Germinal center (tissue), 1 donor: ENCODE measurements at regions not wholly inside any gene's neighbourhood (a gene's known extent, or its start where the extent isn't known, plus 50 kb on each side); places are given as distances from the start of the nearest gene placed in this dataset.

Source experiments
- DNase-seq: peaks from one replicate; pipeline ENCODE4 v3.0.0; 2012; ENCODE audit warnings: mixed read lengths, low spot score

- no peak for DNase-seq
Measured at GRCh38 chr2:226383461-226383860, 416.2 kb downstream of the IRS1 start.

- DNase-seq, result no peak
Measured at GRCh38 chr2:226380679-226381078, 418.9 kb downstream of the IRS1 start.

- DNase-seq, result no peak
Measured at GRCh38 chr2:226378753-226379705, 420.6 kb downstream of the IRS1 start.

GRCh38 chr2:226376516-226377180 is 423.0 kb downstream of the IRS1 start:
- no peak for DNase-seq

GRCh38 chr2:226366920-226367319 is 432.7 kb downstream of the IRS1 start:
- DNase-seq, result no peak

GRCh38 chr2:226364217-226364616 is 435.4 kb downstream of the IRS1 start:
- no peak for DNase-seq

GRCh38 chr2:226362980-226363379 is 436.6 kb downstream of the IRS1 start:
- no peak for DNase-seq

- DNase-seq, result no peak
Measured at GRCh38 chr2:226360658-226361057, 439.0 kb downstream of the IRS1 start.

- no peak for DNase-seq
Measured at GRCh38 chr2:226358688-226359087, 440.9 kb downstream of the IRS1 start.

- no peak for DNase-seq
Measured at GRCh38 chr2:226357816-226358215, 441.8 kb downstream of the IRS1 start.

- DNase-seq, result no peak
Measured at GRCh38 chr2:226355600-226355999, 444.0 kb downstream of the IRS1 start.

- no peak for DNase-seq
Measured at GRCh38 chr2:226354434-226354833, 445.2 kb downstream of the IRS1 start.

GRCh38 chr2:226352941-226353560 is 446.6 kb downstream of the IRS1 start:
- DNase-seq, result no peak

- DNase-seq, result no peak
Measured at GRCh38 chr2:226351711-226352110, 447.9 kb downstream of the IRS1 start.

GRCh38 chr2:226339616-226340015 is 460.0 kb downstream of the IRS1 start:
- no peak for DNase-seq

GRCh38 chr2:226338825-226339224 is 460.8 kb downstream of the IRS1 start:
- DNase-seq, result no peak

GRCh38 chr2:226337941-226338600 is 461.5 kb downstream of the IRS1 start:
- DNase-seq, result no peak

GRCh38 chr2:226336283-226336682 is 463.3 kb downstream of the IRS1 start:
- DNase-seq, result no peak

GRCh38 chr2:226334981-226335720 is 464.5 kb downstream of the IRS1 start:
- no peak for DNase-seq

- DNase-seq, result no peak
Measured at GRCh38 chr2:226333388-226333787, 466.2 kb downstream of the IRS1 start.

- DNase-seq, result no peak
Measured at GRCh38 chr2:226330206-226330605, 469.4 kb downstream of the IRS1 start.

GRCh38 chr2:226329180-226329579 is 470.4 kb downstream of the IRS1 start:
- DNase-seq, result no peak
